ENCODE measurements at regions not wholly inside any gene's neighbourhood (a gene's known extent, or its start where the extent isn't known, plus 50 kb on each side); places are given as distances from the start of the nearest gene placed in this dataset.

DNA sequence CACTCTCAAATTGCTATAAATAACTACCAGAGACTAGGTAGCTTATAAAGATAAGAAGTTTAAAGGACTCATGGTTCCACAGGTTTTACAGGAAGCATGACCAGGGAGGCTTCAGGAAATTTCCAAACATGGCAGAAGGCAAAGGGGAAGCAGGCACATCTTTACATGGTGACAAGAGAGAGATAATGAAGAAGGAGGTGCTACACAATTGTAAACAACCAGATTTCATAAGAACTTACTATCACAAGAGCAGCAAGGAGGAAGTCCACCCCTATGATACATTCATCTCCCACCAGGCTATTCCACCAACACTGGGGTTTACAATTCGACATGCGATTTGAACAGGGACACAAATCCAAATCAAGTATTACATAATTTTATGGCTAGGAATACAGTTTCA is 257.7 kb downstream of the BTG1 start:
- H3K27ac ChIP-seq, result no peak overlapping the region
- H3K4me1 ChIP-seq, result no peaks in the 10 kb centered on the region
- intact Hi-C loops (cut with DNase I; ENCODE audit: low total_unique reads), result no loop called here
- no peak for TF ChIP-seq POLR2A (IDR thresholded peaks at IDR 0.05)
- TF ChIP-seq, protein P1, sequence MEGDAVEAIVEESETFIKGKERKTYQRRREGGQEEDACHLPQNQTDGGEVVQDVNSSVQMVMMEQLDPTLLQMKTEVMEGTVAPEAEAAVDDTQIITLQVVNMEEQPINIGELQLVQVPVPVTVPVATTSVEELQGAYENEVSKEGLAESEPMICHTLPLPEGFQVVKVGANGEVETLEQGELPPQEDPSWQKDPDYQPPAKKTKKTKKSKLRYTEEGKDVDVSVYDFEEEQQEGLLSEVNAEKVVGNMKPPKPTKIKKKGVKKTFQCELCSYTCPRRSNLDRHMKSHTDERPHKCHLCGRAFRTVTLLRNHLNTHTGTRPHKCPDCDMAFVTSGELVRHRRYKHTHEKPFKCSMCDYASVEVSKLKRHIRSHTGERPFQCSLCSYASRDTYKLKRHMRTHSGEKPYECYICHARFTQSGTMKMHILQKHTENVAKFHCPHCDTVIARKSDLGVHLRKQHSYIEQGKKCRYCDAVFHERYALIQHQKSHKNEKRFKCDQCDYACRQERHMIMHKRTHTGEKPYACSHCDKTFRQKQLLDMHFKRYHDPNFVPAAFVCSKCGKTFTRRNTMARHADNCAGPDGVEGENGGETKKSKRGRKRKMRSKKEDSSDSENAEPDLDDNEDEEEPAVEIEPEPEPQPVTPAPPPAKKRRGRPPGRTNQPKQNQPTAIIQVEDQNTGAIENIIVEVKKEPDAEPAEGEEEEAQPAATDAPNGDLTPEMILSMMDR (IDR thresholded peaks at IDR 0.05), result no peak
- DNase-seq, result no peak
- H3K36me3 ChIP-seq, result no peaks in the 10 kb centered on the region
- no peak overlapping the region for H3K4me3 ChIP-seq
- H3K9me3 ChIP-seq, result no peaks in the 10 kb centered on the region
- no peaks in the 10 kb centered on the region for H3K27me3 ChIP-seq

DNA sequence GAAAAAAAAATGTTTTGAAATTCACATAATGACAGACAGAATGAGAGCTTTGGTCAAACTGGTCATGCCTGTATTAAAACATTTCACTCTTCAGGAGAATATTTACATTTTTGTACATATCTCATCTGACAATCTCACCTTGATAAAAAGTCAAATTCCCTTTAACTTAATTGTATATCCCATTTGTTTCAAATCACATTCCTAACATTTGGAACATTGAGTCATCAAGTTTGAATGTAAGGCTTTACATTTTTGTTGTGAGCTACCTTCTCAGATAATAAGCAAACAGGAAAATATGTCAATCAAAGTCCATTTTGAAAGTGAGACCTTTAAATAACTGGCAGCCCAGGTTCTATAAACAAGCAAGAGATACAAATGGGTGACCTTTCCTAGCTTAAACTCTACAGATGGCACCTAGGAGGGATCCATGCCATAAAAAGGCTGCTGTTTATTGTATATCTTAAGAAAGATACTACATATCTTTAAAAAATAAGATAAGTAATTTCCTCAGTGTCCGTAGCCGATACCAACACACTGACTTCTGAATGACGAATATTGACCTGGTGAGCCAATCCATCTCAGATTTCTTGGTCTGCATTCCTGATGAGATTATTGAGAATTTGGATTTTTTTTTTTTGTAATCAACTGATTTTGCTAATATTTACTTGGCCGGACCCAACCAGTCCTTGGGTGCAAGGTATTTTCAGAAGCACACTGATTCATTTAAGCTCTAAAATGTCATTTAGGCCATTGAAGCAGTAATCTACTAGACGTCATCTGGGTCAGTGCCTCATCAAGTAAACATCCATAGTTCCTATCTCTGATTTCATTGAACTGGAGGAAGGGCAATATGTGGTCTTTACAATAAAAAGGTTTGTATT is 259.6 kb downstream of the BTG1 start:
- H3K27me3 ChIP-seq, result no peaks in the 10 kb centered on the region
- TF ChIP-seq, protein P1 (IDR thresholded peaks at IDR 0.05), result no peak
- TF ChIP-seq POLR2A (IDR thresholded peaks at IDR 0.05), result no peak
- no peaks in the 10 kb centered on the region for H3K9me3 ChIP-seq
- intact Hi-C loops (cut with DNase I; ENCODE audit: low total_unique reads), result no loop called here
- H3K4me1 ChIP-seq, result no peaks in the 10 kb centered on the region
- DNase-seq, result no peak
- no peak overlapping the region for H3K4me3 ChIP-seq
- no peaks in the 10 kb centered on the region for H3K36me3 ChIP-seq
- no peak overlapping the region for H3K27ac ChIP-seq

DNA sequence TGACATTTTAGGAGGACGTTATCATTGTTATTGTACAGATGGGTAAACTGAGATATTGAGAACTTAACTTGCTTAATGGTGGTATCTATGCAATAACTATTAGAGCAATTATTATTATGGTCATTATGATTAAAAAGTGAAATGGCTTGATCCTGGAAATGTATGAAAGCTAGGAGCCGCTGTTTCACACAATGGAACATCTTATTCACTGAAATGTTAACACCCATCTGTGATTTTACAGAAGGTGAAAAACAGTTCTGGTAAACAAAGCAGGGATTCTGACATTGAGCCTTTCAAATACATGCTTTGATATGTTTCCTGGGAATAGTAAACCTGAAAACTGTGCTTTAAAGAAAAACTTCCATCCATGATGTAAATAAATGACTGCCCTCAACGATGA is 261.4 kb downstream of the BTG1 start:
- intact Hi-C loops (cut with DNase I; ENCODE audit: low total_unique reads), result no loop called here
- no peaks in the 10 kb centered on the region for H3K9me3 ChIP-seq
- no peaks in the 10 kb centered on the region for H3K4me1 ChIP-seq
- no peak overlapping the region for H3K27ac ChIP-seq
- TF ChIP-seq POLR2A (IDR thresholded peaks at IDR 0.05), result no peak
- no peaks in the 10 kb centered on the region for H3K27me3 ChIP-seq
- H3K36me3 ChIP-seq, result no peaks in the 10 kb centered on the region
- no peak for DNase-seq
- no peak overlapping the region for H3K4me3 ChIP-seq

DNA sequence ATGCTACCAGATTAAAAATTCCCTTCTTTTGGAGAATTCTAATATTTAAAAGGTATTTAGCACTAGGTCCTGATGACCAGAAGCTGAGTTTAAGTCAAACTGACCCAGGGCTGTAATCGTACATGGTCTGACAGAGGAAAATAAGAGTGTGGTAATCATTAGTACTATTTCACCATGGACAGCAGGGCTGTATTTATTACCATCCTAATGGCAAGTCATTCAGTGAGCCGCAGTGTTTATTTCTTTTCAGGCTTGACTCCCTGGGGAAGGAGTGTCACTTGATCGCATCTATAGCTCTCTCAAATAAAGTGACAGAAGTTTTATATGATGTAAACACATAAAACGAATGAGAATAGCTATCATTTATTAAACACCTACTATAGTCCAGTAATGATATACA is 261.8 kb downstream of the BTG1 start:
- no peaks in the 10 kb centered on the region for H3K4me1 ChIP-seq
- no peak for TF ChIP-seq POLR2A (IDR thresholded peaks at IDR 0.05)
- TF ChIP-seq, protein P1 (IDR thresholded peaks at IDR 0.05), result no peak
- no peaks in the 10 kb centered on the region for H3K36me3 ChIP-seq
- H3K27me3 ChIP-seq, result no peaks in the 10 kb centered on the region
- intact Hi-C loops (cut with DNase I; ENCODE audit: low total_unique reads), result no loop called here
- H3K4me3 ChIP-seq, result no peak overlapping the region
- H3K9me3 ChIP-seq, result no peaks in the 10 kb centered on the region
- no peak overlapping the region for H3K27ac ChIP-seq
- no peak for DNase-seq

DNA sequence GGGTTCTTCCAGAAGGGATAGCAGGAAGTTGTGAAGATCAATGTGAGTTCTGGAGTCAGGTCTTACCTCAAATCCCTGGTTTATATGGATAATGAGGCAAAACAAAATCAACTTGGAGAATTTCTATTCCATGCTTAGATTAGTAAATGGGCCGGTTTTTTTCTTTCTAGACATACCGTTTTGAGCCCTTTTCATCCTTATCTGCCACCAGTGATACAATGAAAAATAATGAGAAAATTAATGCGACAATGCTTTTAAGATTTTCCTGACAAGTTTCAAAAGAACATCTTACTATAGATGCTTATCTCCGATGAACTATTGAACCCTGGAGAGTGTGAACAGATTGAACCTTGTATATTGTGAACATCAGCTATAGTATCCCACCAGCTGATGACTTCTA is 262.7 kb downstream of the BTG1 start:
- Histone ChIP-seq H3K4me1 (no peaks in the 10 kb centered on the region), H3K9me3 (no peaks in the 10 kb centered on the region), H3K36me3 (peaks cover 0 to 4% of the 10 kb centered on the region in 2 donors), H3K27me3 (no peaks in the 10 kb centered on the region), H3K27ac (no peak overlapping the region), H3K4me3 (no peak overlapping the region)
- intact Hi-C loops (cut with DNase I; ENCODE audit: low total_unique reads), result no loop called here
- DNase-seq, result no peak
- TF ChIP-seq, protein P1 (IDR thresholded peaks at IDR 0.05), result no peak
- TF ChIP-seq POLR2A (IDR thresholded peaks at IDR 0.05), result no peak

All from uterus (tissue), 3 donors.